ENCODE measurements at regions not wholly inside any gene's neighbourhood (a gene's known extent, or its start where the extent isn't known, plus 50 kb on each side); places are given as distances from the start of the nearest gene placed in this dataset.
"Not testable (repeated sequence)": the region's sequence is repeated elsewhere in the genome, so short reads cannot be mapped to it uniquely, and the experiment has no call there.

DNA sequence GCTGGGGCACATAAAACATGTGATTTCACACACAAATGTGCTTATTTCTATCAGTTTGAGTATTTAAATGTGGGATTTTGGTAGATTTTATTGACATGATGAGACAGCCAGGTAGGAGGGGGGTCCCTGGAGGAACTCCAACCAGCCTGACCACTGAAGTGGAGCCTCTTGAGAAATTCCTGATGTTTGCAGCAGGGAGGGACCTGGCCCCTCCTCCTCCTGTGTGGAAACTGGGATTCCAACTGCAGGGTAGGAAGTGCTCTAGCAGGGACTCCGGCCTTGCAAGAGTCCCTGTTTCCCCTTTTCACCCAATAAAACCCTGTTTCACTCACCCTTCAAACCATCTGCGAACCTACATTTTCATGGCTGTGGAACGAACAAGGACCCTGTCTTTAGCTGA lies 2224.0 kb upstream of the AGA start:
- TF ChIP-seq, protein P1, sequence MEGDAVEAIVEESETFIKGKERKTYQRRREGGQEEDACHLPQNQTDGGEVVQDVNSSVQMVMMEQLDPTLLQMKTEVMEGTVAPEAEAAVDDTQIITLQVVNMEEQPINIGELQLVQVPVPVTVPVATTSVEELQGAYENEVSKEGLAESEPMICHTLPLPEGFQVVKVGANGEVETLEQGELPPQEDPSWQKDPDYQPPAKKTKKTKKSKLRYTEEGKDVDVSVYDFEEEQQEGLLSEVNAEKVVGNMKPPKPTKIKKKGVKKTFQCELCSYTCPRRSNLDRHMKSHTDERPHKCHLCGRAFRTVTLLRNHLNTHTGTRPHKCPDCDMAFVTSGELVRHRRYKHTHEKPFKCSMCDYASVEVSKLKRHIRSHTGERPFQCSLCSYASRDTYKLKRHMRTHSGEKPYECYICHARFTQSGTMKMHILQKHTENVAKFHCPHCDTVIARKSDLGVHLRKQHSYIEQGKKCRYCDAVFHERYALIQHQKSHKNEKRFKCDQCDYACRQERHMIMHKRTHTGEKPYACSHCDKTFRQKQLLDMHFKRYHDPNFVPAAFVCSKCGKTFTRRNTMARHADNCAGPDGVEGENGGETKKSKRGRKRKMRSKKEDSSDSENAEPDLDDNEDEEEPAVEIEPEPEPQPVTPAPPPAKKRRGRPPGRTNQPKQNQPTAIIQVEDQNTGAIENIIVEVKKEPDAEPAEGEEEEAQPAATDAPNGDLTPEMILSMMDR (conservative IDR thresholded peaks at IDR 0.05; ENCODE audit: low read depth, low read length) = no peak
- no peak for DNase-seq (ENCODE audit: low read depth)
- no peak overlapping the region for H3K4me3 ChIP-seq (ENCODE audit: low read length)

DNA sequence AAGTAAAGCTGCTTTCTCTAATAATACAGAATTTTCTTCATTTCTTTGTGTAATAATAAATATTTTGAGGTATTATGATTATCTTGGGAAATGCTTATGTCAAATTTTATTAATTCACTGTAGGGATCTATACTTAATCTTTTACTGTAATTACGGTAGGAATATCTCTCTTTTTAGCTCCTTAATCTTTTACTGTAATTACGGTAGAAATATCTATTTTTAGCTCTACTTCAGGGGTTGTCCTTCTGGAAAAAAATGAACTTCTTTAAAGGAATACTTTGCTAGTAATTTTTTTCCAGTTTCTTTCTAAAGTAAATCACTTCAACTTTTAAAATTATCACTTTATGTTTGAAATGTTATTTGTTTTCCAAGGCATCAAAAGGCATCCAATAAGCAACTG lies 2229.4 kb upstream of the AGA start:
- TF ChIP-seq, protein P1 (conservative IDR thresholded peaks at IDR 0.05; ENCODE audit: low read depth, low read length) = no peak
- H3K4me3 ChIP-seq (ENCODE audit: low read length) = no peak overlapping the region
- DNase-seq (ENCODE audit: low read depth) = no peak

DNA sequence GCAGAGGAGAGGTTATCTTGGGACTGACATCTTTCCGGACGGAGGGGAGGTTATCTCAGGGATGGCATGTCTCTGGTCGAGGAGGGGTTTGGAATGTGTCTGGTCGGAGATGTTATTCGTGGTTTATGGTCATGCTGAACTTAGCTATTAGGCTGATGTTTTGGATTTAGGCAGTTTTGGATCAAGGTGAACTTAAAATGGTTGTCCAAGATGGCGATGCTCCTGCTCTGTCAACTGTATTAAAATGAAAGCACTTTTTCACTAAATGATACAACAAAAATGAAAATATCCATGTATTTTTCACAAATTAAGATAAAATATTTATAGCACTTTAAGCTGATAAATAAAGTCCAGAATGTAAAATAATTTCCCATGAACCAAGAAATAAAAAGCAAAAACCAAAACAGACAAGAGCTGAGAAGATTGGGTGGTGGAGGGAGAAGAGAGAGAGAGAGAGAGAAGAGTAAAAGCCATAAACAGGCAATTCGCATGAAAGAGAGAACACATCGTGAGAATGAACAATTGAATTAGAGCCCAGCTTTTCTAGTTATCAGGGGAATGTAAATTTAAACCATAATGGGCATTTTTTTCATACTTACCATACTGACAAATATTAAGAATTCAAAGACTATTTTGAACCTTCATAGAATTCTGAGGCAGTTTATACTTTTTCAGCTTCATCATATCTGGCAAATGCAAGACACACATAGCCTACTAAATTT lies 2236.0 kb upstream of the AGA start:
- TF ChIP-seq, protein P1 (conservative IDR thresholded peaks at IDR 0.05; ENCODE audit: low read depth, low read length) = no peak
- H3K4me3 ChIP-seq (ENCODE audit: low read length) = no peak overlapping the region
- DNase-seq (ENCODE audit: low read depth) = no peak

DNA sequence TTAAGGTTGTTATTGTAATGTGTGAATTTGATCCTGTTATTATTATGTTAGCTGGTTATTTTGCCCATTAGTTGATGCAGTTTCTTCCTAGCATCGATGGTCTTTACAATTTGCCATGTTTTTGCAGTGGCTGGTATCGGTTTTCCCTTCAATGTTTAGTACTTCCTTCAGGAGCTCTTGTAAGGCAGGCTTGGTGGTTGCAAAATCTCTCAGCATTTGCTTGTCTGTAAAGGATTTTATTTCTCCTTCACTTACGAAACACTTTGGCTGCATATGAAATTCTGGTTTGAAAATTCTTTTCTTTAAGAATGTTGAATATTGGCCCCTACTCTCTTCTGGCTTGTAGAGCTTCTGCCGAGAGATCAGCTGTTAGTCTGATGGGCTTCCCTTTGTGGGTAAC lies 2241.4 kb upstream of the AGA start:
- DNase-seq (ENCODE audit: low read depth); H3K4me3 ChIP-seq (ENCODE audit: low read length): not testable (repeated sequence)

DNA sequence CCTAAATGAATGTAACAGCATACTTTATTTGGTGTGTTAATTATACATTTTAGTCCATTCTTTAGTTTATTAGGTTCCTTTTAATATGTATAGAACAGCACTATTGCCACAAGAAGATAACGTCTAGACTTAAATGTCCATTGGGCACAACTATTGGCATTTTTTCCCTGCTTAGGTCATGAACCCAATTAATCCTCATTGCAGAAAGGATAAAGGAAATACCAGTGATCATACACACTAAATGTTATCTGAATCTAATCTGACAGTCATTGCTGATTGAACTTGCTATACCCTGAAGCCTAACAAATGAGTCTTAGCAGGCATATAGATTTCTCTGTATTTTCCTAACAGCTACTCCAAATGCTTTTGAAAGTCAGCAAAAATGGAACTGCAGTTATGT lies 2250.0 kb upstream of the AGA start:
- H3K4me3 ChIP-seq (ENCODE audit: low read length) = no peak overlapping the region
- TF ChIP-seq, protein P1 (conservative IDR thresholded peaks at IDR 0.05; ENCODE audit: low read depth, low read length) = no peak
- DNase-seq (ENCODE audit: low read depth) = peak; percentile 88

DNA sequence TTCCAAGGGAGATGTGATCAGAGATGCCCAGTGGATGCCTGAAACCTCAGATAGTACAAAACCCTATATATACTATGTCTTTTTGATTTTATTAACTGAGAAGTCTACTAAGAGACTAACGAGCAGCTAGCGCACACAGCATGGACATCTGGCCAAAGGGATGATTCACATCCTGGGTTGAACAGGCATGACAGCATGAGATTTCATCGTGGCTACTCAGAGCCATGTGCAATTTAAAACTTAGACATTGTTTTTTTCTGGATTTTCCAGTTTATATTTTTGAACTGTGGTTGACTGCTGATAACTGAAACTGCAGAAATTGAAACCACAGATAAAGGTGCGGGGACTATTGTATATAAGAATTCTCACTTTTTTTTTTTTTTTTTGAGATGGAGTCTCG lies 2252.9 kb upstream of the AGA start:
- H3K4me3 ChIP-seq (ENCODE audit: low read length) = no peak overlapping the region
- TF ChIP-seq, protein P1 (conservative IDR thresholded peaks at IDR 0.05; ENCODE audit: low read depth, low read length) = no peak
- no peak for DNase-seq (ENCODE audit: low read depth)

DNA sequence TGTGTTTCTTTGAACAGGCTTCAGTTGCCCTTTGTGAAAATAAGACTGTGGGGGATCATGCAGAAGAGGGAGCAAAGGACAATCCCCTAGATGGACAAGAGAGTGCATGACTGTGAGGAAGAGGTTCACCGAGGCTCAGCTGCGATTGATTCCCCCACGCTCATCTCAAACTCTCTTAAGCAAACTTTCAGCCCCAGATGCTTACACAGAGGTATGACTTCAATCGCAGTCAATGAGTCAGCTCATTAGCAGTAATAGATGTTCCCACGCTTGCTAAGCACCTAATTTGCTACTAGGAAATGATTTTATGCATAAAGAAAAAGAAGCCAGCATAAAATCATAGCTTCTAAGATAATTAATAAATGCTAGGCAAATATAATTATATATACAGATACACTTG lies 2256.1 kb upstream of the AGA start:
- no peak for DNase-seq (ENCODE audit: low read depth)
- TF ChIP-seq, protein P1 (conservative IDR thresholded peaks at IDR 0.05; ENCODE audit: low read depth, low read length) = no peak
- H3K4me3 ChIP-seq (ENCODE audit: low read length) = no peak overlapping the region

Data from retinal pigment epithelial cell (primary cell).